H1 (cell line): ENCODE measurements at regions not wholly inside any gene's neighbourhood (a gene's known extent, or its start where the extent isn't known, plus 50 kb on each side); places are given as distances from the start of the nearest gene placed in this dataset.

Experiments used
- CTCF ChIA-PET: fragments of 300-600 bp; sonication (Branson Sonifier 250); formaldehyde crosslinking; loops from one replicate; lab custom pipeline; 2021; ENCODE audit not compliant: partially characterized antibody; lab: Charles Lee
- POLR2A ChIA-PET: fragments of 300-600 bp; sonication (Branson Sonifier 250); formaldehyde crosslinking; loops from one replicate; lab custom pipeline; 2021; ENCODE audit warnings: inconsistent platforms; ENCODE audit not compliant: partially characterized antibody; lab: Charles Lee
- DNase-seq, 2 experiments: peaks; one replicate each; pipeline versions ENCODE4 v3.0.0 to v3.0.0-alpha.2; 2010 to 2022; ENCODE audit warnings: low spot score in 2 of 2, low read depth in 1 of 2, mixed read lengths in 1 of 2
- FAIRE-seq: peaks from 2 replicates; lab custom pipeline; 2011; peaks lifted over from hg19 to GRCh38; lab: Jason Lieb, UNC
- H2AFZ ChIP-seq: 2 replicates; pipeline ENCODE4 v1.8.1; 2012; ENCODE audit warnings: low read length, inconsistent platforms
- H2AK5ac ChIP-seq: 2 replicates; pipeline ENCODE4 v1.6.1; 2013; ENCODE audit warnings: low read depth, low read length
- H2BK120ac ChIP-seq: replicated peaks from 2 replicates; pipeline ENCODE3; 2013; ENCODE audit warnings: low read depth, low read length, inconsistent platforms
- H2BK12ac ChIP-seq: 2 replicates; pipeline ENCODE4 v1.6.1; 2013; ENCODE audit warnings: low read depth, low read length
- H2BK15ac ChIP-seq: 2 replicates; pipeline ENCODE4 v1.6.1; 2013; ENCODE audit warnings: low read length
- H2BK20ac ChIP-seq: 2 replicates; pipeline ENCODE4 v1.6.1; 2013; ENCODE audit warnings: low read length
- H2BK5ac ChIP-seq: 2 replicates; pipeline ENCODE4 v1.6.1; 2013; ENCODE audit warnings: low read depth, low read length
- H3K14ac ChIP-seq: 2 replicates; pipeline ENCODE4 v1.6.1; 2013; ENCODE audit warnings: inconsistent platforms; ENCODE audit not compliant: insufficient read length
- H3K18ac ChIP-seq: 2 replicates; pipeline ENCODE4 v1.6.1; 2013; ENCODE audit warnings: low read length; ENCODE audit errors: extremely low read depth
- H3K23ac ChIP-seq: 2 replicates; pipeline ENCODE4 v1.6.1; 2013; ENCODE audit warnings: inconsistent platforms; ENCODE audit not compliant: insufficient read length
- H3K23me2 ChIP-seq: 2 replicates; pipeline ENCODE4 v1.6.1; 2013; ENCODE audit warnings: low read depth, low read length
- H3K27ac ChIP-seq: 2 replicates; pipeline ENCODE4 v1.6.1; 2011; ENCODE audit warnings: low read depth, low read length, inconsistent platforms
- H3K27me3 ChIP-seq, 4 experiments: replicated peaks in 1 of 4; 1 replicate in 1 of 4; 2 replicates in 3 of 4; pipeline versions ENCODE4 v1.6.1 to v1.8.1; 2011 to 2013; ENCODE audit warnings: low read length in 3 of 4, mild to moderate bottlenecking in 3 of 4, inconsistent platforms in 2 of 4, mixed read lengths in 2 of 4, moderate library complexity in 1 of 4; ENCODE audit not compliant: control insufficient read depth in 3 of 4, insufficient read depth in 3 of 4; ENCODE audit errors: extremely low read depth in 1 of 4
- H3K36me3 ChIP-seq, 4 experiments: 2 replicates each; pipeline versions ENCODE4 v1.6.1 to v1.8.1; 2011 to 2013; ENCODE audit warnings: mild to moderate bottlenecking in 4 of 4, low read length in 3 of 4, moderate library complexity in 2 of 4, control low read depth in 1 of 4, inconsistent platforms in 1 of 4; ENCODE audit not compliant: insufficient read depth in 4 of 4, control insufficient read depth in 2 of 4
- H3K4ac ChIP-seq: replicated peaks from 2 replicates; pipeline ENCODE3; 2013; ENCODE audit warnings: low read length, low read depth, mixed read lengths, inconsistent platforms; ENCODE audit not compliant: insufficient read length
- H3K4me1 ChIP-seq, 4 experiments: replicated peaks in 1 of 4; 1 replicate in 1 of 4; 2 replicates in 3 of 4; pipeline versions ENCODE4 v1.6.1 to v1.8.1; 2011 to 2013; ENCODE audit warnings: low read length in 3 of 4, inconsistent platforms in 2 of 4, mixed read lengths in 1 of 4; ENCODE audit not compliant: insufficient read depth in 4 of 4, control insufficient read depth in 3 of 4
- H3K4me2 ChIP-seq, 2 experiments: 2 replicates each; pipeline versions ENCODE4 v1.6.1 to v1.8.1; 2011 to 2013; ENCODE audit warnings: low read depth in 2 of 2, low read length in 2 of 2, control low read depth in 1 of 2, inconsistent platforms in 1 of 2, mild to moderate bottlenecking in 1 of 2; ENCODE audit not compliant: insufficient read depth in 1 of 2
- H3K4me3 ChIP-seq, 4 experiments: fragments of 200-600, 300-600 bp in 1 of 4; sonication (generic), shearing (Covaris generic), sonication (Bioruptor Twin) in 1 of 4; 2 replicates each; pipeline versions ENCODE4 v1.5.1 to v1.8.1; 2011 to 2016; ENCODE audit warnings: low read length in 4 of 4, low read depth in 3 of 4, control low read depth in 2 of 4, inconsistent platforms in 2 of 4, mild to moderate bottlenecking in 2 of 4, mixed read lengths in 1 of 4, moderate library complexity in 1 of 4; ENCODE audit not compliant: insufficient read depth in 2 of 4; ENCODE audit errors: extremely low read depth in 1 of 4
- H3K56ac ChIP-seq: replicated peaks from 2 replicates; pipeline ENCODE3; 2013; ENCODE audit warnings: low read depth, mild to moderate bottlenecking, mixed read lengths, low read length, inconsistent platforms; ENCODE audit not compliant: insufficient read length
- H3K79me1 ChIP-seq: 2 replicates; pipeline ENCODE4 v1.6.1; 2013; ENCODE audit warnings: low read depth, low read length, control low read depth
- H3K79me2 ChIP-seq, 2 experiments: 2 replicates each; pipeline versions ENCODE4 v1.6.1 to v1.8.1; 2012 to 2013; ENCODE audit warnings: low read length in 2 of 2, mild to moderate bottlenecking in 2 of 2, inconsistent platforms in 1 of 2; ENCODE audit not compliant: insufficient read depth in 2 of 2, control insufficient read depth in 1 of 2
- H3K9ac ChIP-seq, 4 experiments: replicated peaks in 1 of 4; 1 replicate in 1 of 4; 2 replicates in 3 of 4; pipeline versions ENCODE4 v1.6.1 to v1.8.1; 2011 to 2013; ENCODE audit warnings: low read depth in 3 of 4, low read length in 3 of 4, control low read depth in 2 of 4, mild to moderate bottlenecking in 2 of 4, moderate library complexity in 2 of 4, inconsistent platforms in 1 of 4; ENCODE audit errors: extremely low read depth in 1 of 4
- H3K9me3 ChIP-seq, 2 experiments: 2 replicates each; pipeline versions ENCODE4 v1.6.1 to v1.8.1; 2012 to 2013; ENCODE audit warnings: mild to moderate bottlenecking in 2 of 2, moderate library complexity in 2 of 2, control low read depth in 1 of 2, inconsistent platforms in 1 of 2, low read depth in 1 of 2, low read length in 1 of 2, mixed read lengths in 1 of 2; ENCODE audit not compliant: insufficient read depth in 2 of 2
- H4K20me1 ChIP-seq, 2 experiments: replicated peaks in 1 of 2; 2 replicates each; pipeline versions ENCODE3 to v1.8.1; 2011 to 2013; ENCODE audit warnings: inconsistent platforms in 2 of 2, low read length in 2 of 2, mild to moderate bottlenecking in 1 of 2; ENCODE audit not compliant: insufficient read depth in 2 of 2, control insufficient read depth in 1 of 2
- H4K5ac ChIP-seq: 2 replicates; pipeline ENCODE4 v1.6.1; 2013; ENCODE audit warnings: low read length, low read depth, mixed read lengths, inconsistent platforms; ENCODE audit not compliant: insufficient read length
- H4K8ac ChIP-seq: 2 replicates; pipeline ENCODE4 v1.8.0; 2013; ENCODE audit warnings: mild to moderate bottlenecking, moderate library complexity, low read length, inconsistent platforms; ENCODE audit not compliant: insufficient read depth; ENCODE audit errors: extremely low read depth
- H4K91ac ChIP-seq: replicated peaks from 2 replicates; pipeline ENCODE3; 2013; ENCODE audit warnings: low read length, mixed read lengths, inconsistent platforms; ENCODE audit not compliant: insufficient read length
- ASH2L ChIP-seq: fragments of 200-600, 300-600 bp; sonication (generic); IDR thresholded peaks from one replicate; pipeline ENCODE4 v1.7.1; 2017; ENCODE audit warnings: low read length
- BACH1 ChIP-seq: IDR thresholded peaks from 2 replicates; pipeline ENCODE4 v1.6.1; 2012; ENCODE audit warnings: low read length, improper control_type of control experiment
- BRCA1 ChIP-seq: IDR thresholded peaks from 2 replicates; pipeline ENCODE4 v1.6.1; 2012; ENCODE audit warnings: low read depth, low read length, improper control_type of control experiment
- CBX5 ChIP-seq: fragments of 300-800, 300-1000 bp; sonication (generic); IDR thresholded peaks from 2 replicates; pipeline ENCODE4 v1.7.1; 2016; ENCODE audit warnings: antibody characterized with exemption, low read length, low read depth
- CTBP2 ChIP-seq: IDR thresholded peaks from 2 replicates; pipeline ENCODE4 v1.7.0; 2011; ENCODE audit warnings: borderline replicate concordance, mild to moderate bottlenecking, moderate library complexity, mixed read lengths, low read length; ENCODE audit not compliant: insufficient read depth, insufficient read length
- KDM1A ChIP-seq: fragments of 200-600, 300-600 bp; sonication (generic); IDR thresholded peaks from 2 replicates; pipeline ENCODE4 v1.7.1; 2016; ENCODE audit warnings: mild to moderate bottlenecking, low read length, borderline replicate concordance
- KDM4A ChIP-seq: IDR thresholded peaks from one replicate; pipeline ENCODE4 v1.7.1; 2012; ENCODE audit warnings: low read depth, mild to moderate bottlenecking, moderate library complexity, low read length, inconsistent platforms; ENCODE audit not compliant: severe bottlenecking
- KDM5A ChIP-seq: fragments of 200-600 bp; IDR thresholded peaks from 2 replicates; pipeline ENCODE4 v1.7.1; 2012; ENCODE audit warnings: mild to moderate bottlenecking, low read length, inconsistent platforms, mixed read lengths
- SAP30 ChIP-seq: fragments of 300-600 bp; sonication (generic); IDR thresholded peaks from 2 replicates; pipeline ENCODE4 v1.7.1; 2012; ENCODE audit warnings: low read length, moderate library complexity, mild to moderate bottlenecking, inconsistent platforms; ENCODE audit not compliant: insufficient read depth, insufficient replicate concordance
- SIRT6 ChIP-seq: IDR thresholded peaks from one replicate; pipeline ENCODE4 v1.7.1; 2012; ENCODE audit warnings: low read length, inconsistent platforms
- SP4 ChIP-seq: IDR thresholded peaks from 2 replicates; pipeline ENCODE4 v1.6.1; 2012; ENCODE audit warnings: low read length, inconsistent platforms
- TAF1 ChIP-seq: IDR thresholded peaks from 2 replicates; pipeline ENCODE4 v1.6.1; 2011; ENCODE audit warnings: mild to moderate bottlenecking, low read depth, low read length
- TEAD4 ChIP-seq: IDR thresholded peaks from 2 replicates; pipeline ENCODE4 v1.6.1; 2012; ENCODE audit warnings: low read depth, low read length, inconsistent platforms, mixed read lengths
- ZNF274 ChIP-seq: IDR thresholded peaks from 2 replicates; pipeline ENCODE4 v1.7.0; 2012; ENCODE audit warnings: low read length, borderline replicate concordance; ENCODE audit errors: extremely low read depth
- WGBS, 2 experiments: shearing (Covaris generic) in 1 of 2; methylation state at CpG; one replicate each; pipeline versions ENCODE4 v1.1.6 to v1.1.7; 2013 to 2015; ENCODE audit warnings: low lambda C conversion rate in 2 of 2, mixed read lengths in 2 of 2, inconsistent platforms in 1 of 2, low coverage in 1 of 2, missing lambda C conversion rate in 1 of 2; ENCODE audit not compliant: insufficient replicate concordance in 2 of 2, insufficient coverage in 1 of 2, insufficient read length in 1 of 2; ENCODE audit errors: extremely low coverage in 1 of 2, missing lambda C conversion rate in 1 of 2; 5-methylcytosine and 5-hydroxymethylcytosine counted together

DNA sequence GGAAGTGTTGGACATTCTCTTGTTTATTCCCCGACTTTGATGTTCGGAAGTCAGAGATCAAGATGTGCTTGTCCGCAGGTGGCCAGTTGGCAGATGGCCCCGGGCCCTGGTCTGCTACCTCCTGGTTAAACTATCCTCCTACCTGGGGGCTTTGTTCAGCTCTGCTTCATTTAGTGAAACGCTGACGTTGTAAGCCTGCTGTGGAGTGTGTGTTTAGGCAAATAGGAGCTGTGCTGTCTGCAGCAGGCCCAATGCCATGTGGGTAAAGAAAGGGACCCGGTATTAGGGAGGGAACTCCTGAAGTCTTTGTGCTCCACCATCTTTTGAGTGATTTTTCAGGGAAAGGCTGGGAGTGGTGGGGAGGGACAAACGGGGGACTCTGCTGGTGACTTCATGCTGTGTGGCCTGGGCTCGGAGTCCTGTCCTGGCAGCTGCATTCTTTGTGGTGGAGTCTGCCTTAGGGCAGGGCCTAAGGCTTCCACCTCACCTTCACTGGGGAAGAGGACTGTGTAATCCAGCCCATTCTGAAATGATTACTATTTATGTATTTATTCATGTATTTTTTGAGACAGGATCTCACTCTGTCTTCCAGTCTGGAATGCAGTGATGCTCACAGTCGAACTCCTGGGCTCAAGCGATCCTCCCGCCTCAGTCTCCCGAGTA, 171.1 kb upstream of the KLF6 start:
- POLR2A ChIA-PET: no interaction called here
- no peak overlapping the region for H3K27ac ChIP-seq
- no peak for TF ChIP-seq CBX5
- no peak for TF ChIP-seq SIRT6
- no peak for TF ChIP-seq TEAD4
- no peak for TF ChIP-seq CTBP2
- no peak for TF ChIP-seq KDM1A
- TF ChIP-seq SAP30: no peak
- no peak for TF ChIP-seq BRCA1
- TF ChIP-seq KDM5A: no peak
- no peak for TF ChIP-seq KDM4A
- no peak for TF ChIP-seq BACH1
- TF ChIP-seq TAF1: 0 out of 2 replicates have a peak, but pooled peaks have one; percentile 18
- TF ChIP-seq SP4: no peak
- no peak for TF ChIP-seq ZNF274
- no peak for TF ChIP-seq ASH2L

More for the DNA sequence above, 171.1 kb upstream of the KLF6 start:
- 85% methylated on average over 13 of the region's 13 CpGs; no CpG with 5 or more reads in 1 of the 2 experiments for WGBS, 2 experiments
- Histone ChIP-seq H4K91ac (peak overlapping the region; percentile 48), H2BK15ac (peak overlapping the region; percentile 81; the same call in 1 of the 2 replicates), H3K18ac (no peak overlapping the region; the same call in 1 of the 2 replicates), H3K36me3 (no peaks in the 10 kb centered on the region), H2BK20ac (0 out of 2 replicates have a peak overlapping the region, but pooled peaks have one; percentile 72), H3K9me3 (no peaks in the 10 kb centered on the region), H3K23me2 (no peaks in the 10 kb centered on the region; the same call in 1 of the 2 replicates), H3K79me2 (no peaks in the 10 kb centered on the region), H2BK12ac (peak overlapping the region; percentile 50; the same call in 1 of the 2 replicates), H3K4me1 (peaks cover 6 to 17% (median 12%) of the 10 kb centered on the region in 4 experiments; a peak in 6 of 7 replicates), H3K27me3 (no peaks in the 10 kb centered on the region), H3K56ac (no peak overlapping the region), H3K79me1 (no peaks in the 10 kb centered on the region), H3K4ac (no peak overlapping the region), H3K4me3 (no peak overlapping the region), H4K8ac (no peak overlapping the region), H2BK120ac (no peak overlapping the region), H3K4me2 (peak overlapping the region; percentile 1 to 16; a peak in 1 of 4 replicates), H4K5ac (no peak overlapping the region), H4K20me1 (no peaks in the 10 kb centered on the region), H3K23ac (no peak overlapping the region), H2BK5ac (no peak overlapping the region; the same call in 1 of the 2 replicates), H3K9ac (no peak overlapping the region), H2AFZ (peak overlapping the region; percentile 25; the same call in 1 of the 2 replicates), H3K14ac (no peak overlapping the region), H2AK5ac (no peak overlapping the region)
- FAIRE-seq (no peak), DNase-seq (no peak)
- CTCF ChIA-PET: interaction anchor here (0.7 kb wide), 1 partner anchor 194 kb away, joined by 3 read pairs; no protein-coding TSS in a partner anchor
